LoVo (cell line): ENCODE measurements at regions not wholly inside any gene's neighbourhood (a gene's known extent, or its start where the extent isn't known, plus 50 kb on each side); places are given as distances from the start of the nearest gene placed in this dataset.
A peak's percentile ranks its signal among the peaks of the same experiment; 100 is the strongest.
"Not testable (repeated sequence)": the region's sequence is repeated elsewhere in the genome, so short reads cannot be mapped to it uniquely, and the experiment has no call there.

Source experiments
- DNase-seq: peaks from one replicate; pipeline ENCODE4 v3.0.0-alpha.2; 2016; ENCODE audit warnings: low spot score

- DNase-seq: no peak
Measured at GRCh38 chr16:55016515-55016914, 85.8 kb downstream of the IRX5 start.

DNA sequence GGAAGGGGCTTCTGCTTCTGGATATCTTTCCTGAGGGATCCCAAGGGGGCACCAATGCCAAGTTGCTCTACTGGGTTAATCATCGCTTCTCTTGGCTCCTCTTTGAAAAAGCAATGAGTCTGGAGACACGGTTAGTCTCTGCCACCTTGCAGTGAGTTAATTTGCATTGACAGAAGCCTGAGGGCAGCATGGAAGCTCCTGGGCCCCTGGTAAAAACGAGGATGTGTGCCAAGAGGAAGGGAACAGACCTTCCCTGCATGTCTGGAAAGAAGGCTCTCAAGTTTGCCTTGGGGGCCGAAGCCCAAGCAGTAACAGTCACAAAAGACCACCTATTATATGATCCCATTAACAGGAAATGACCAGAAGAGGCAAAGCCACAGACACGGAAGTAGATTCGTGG lies 86.7 kb downstream of the IRX5 start:
- DNase-seq: no peak

DNA sequence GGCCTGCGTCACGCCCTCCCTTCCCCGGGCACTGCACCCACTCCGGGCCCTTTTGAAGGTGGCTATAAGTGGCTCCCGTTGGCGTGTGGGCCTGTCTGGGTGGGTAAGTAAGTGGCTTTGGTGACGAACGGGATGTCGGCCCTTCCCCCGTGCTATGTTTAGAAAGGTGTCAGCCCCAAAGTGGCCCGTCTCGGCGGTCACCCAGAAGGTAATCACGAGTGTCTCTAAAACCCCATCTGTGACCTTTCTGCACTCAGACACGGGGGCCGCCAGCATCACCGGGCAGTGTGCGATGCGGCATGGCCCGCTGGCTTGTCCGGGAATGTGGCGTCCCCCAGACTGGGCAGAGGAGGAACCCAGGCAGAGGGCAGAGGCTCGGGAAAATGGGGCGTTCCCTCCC lies 88.2 kb downstream of the IRX5 start:
- DNase-seq: no peak

- DNase-seq: no peak
Measured at GRCh38 chr16:55019419-55020131, 88.9 kb downstream of the IRX5 start.

DNA sequence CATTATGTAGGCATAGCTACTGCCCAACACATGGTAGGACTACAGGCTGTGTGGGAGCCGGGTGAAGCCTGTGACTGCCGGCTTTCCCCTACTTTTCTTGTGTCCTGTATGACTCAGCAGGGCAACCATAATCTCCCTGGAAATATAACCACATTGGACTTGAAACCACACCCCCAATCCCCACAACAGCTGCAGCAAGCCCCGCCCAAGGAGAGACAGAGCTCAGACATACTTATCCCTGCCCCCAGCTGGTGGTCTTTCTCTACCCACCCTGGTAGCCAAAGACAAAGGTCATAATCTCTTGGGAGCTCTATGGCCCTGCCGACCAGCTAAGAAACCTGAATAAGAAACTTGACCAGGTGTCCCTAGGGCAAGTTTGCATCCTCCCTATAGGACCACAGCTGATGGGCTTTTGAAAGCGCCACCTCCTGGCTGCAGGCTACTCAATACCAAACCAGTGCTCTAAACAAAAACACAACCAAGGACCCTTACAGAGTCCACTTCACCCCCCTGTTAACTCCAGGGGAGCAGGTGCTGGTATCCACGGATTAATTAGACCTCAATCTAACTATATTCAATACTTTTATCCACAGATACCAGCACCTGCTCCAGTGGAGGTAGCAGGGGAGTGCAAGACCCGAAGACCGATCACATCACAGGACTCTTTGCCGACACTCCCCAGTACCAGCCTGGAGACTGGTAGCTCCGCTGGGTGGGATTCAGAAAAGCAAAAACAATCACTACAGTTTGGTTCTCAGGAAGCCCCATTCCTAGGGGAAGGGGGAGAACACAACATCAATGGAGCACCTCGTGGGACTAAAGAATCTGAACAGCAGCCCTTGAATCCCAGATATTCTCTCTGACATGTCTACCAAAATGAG lies 91.2 kb downstream of the IRX5 start:
- peak; percentile 65 for DNase-seq

- not testable (repeated sequence) for DNase-seq
Measured at GRCh38 chr16:55027260-55027659, 96.6 kb downstream of the IRX5 start.

- no peak for DNase-seq
Measured at GRCh38 chr16:55029509-55029908, 98.8 kb downstream of the IRX5 start.

DNA sequence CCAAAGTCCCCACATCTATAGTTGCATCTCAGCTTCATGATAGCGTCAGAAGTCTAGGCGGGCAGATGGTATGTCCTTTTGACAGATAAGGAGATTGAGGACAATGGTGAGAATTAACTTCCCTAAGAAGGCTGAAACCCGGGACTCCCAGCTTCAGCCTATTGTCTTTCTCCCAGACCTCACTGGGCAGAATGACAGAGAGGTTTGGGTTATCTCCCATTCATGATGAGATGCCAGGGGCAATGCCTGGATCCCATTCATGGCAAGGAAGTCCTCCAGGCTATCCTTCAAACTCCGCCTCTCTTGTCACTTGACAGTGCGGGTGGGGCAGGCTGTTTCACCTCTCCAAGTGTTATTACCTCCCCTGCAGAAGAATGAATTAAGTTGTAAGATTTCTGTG lies 100.3 kb downstream of the IRX5 start:
- DNase-seq: no peak

GRCh38 chr16:55031481-55031880 lies 100.8 kb downstream of the IRX5 start:
- no peak for DNase-seq

DNA sequence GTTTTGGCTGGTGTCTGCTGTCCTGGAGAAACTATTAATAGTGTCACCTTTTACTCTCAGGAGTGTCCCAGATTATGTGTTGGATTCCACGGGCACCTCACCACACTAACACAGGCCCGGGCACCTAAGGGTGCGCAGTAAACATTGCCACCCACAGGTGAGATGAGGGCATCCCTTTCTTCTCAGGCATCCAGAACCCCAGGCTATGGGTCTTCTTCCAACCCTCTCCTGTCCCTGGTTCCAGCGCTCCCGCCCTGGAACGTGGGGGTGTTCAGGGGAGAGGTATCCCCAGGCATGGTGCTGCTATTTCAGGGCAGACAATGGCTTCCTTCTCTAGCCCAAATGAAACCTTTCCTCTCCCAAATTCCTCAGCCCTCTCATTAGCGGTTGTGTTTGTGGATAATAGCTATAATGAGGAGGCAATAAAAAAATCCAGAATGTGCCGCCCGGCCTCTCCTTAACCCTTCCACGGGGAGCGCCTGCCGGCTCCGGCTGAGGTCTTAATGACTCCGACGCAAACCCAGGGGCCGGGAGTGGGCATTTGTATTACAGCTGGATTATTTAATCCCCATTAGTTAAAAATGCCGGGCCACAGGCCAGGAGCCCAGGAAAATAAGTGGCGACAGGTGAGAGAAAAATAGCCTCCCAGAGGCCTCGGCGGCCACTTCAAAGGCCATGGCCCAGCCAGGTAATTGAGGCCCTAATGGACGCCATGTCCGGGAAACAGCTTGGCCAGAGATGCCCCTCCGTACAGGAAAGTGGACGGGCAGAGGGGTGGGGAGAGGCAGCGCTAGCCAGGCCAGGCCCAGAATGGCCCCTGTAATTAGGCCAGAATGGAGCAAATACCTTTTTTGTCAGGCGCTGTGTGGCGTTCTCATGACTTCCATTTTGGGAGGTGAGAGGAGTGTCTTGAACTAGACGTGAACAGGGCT lies 102.8 kb downstream of the IRX5 start:
- no peak for DNase-seq

- DNase-seq: no peak
Measured at GRCh38 chr16:55035029-55035428, 104.4 kb downstream of the IRX5 start.

GRCh38 chr16:55035956-55036355 lies 105.3 kb downstream of the IRX5 start:
- no peak for DNase-seq

GRCh38 chr16:55036371-55036821 lies 105.7 kb downstream of the IRX5 start:
- DNase-seq: no peak

DNA sequence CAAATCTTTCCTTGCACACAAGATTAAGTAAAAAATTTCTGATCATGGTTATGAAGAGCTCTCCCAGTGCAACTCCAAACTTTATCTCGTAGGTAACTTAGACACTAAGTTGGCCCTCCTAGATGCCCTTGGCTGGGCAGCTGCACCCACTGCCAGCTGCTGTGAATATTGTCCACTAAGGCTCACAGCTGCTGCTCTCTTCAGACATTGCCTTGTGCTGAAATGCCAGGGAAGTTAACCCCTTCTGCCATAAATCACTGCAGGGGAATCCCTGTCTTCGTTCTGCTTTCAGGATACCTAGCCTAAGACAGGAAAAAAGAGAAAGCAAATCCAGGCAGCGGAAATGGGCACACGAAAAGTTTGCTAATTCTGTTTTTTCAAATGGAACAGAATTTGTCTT lies 106.4 kb downstream of the IRX5 start:
- no peak for DNase-seq

DNA sequence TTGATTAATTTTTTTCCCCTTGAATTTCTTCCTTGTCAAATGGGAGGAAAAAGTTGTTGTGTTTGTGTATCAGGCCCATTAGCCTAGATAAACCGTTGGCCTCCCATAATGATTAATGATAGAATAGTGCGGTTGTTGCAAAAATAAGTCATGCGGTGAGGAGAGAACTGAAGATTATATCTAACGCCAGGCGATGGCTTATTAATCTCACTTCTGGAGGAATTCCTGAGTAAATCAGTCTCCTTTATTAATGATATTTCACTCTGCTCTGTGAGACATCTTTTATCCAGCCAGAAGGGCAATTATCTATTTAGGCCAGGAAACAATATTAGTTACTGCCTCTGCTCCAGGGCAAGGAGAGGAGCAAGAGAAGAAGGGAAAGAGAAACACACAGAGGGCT lies 107.3 kb downstream of the IRX5 start:
- DNase-seq: no peak

DNA sequence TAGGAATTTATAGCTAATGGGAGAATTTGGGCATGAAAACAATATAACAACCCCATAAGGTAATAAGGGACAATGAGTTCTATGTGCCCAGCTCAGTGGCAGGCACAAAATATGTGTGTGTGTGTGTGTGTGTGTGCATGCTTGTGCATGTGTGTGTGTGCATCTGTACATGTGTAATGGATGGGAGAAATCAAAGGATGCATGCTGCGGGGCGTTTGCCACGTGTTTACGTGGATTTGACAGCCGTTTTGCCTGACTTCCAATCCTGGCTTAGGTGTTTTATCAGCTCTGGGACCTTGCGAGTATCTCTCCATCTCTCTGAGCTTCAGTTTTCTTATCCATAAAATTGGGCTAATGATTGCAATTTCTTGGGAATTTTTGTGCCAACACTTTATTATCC lies 108.4 kb downstream of the IRX5 start:
- DNase-seq: no peak

GRCh38 chr16:55039511-55039910 lies 108.8 kb downstream of the IRX5 start:
- no peak for DNase-seq

DNA sequence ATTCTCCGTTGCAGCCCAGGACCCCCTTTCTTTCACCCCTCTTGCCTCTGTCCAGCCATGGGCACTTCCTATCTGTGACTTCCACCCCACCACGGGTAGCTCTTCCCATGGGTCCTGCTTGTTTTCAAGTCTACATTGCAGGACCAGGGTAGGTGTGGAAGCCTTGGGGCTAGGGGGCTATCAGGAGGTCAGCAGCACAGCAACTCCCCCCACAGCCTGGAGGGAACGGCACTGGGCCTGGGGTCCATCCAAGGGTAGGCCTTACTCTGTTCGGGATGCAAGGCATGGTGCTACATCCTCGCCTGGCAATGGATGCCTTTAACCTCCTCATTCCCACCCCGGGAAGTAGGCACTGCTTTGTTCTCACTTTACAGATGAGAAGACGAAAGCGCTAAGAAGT lies 109.3 kb downstream of the IRX5 start:
- DNase-seq: no peak

DNA sequence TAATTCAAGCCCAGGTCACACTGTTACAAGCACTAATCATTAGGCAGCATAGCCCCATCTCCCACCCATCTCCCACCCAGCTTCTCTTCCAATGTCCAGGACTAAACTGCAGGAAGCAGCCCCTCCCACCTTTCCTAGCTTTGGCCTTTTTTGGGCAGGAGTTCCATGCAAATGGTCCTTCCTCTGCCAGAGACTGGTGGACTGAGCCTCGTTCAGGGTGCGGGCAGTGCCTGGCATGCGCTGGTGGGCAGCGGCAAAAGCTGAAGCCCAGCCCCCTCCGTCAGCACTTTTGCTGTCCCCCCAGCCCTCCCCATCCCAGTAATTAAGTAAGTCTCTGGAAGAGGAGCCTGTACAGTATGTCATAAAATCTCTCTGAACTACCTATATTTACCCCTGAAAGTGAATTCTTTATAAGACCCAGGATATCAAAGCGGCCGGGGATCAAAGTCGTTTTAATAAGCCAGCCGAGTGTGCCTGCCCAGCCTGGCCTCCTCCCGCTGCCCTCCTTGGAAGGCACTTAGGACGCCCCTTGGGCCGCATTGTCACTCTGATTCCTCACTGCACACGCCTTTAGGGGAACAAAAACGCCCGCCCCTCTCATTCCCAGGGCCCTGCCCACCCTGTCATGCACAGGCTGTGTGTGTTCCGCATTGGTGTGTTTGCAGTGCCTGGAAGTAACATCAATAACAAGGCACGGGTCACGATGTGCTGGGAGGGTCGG lies 109.9 kb downstream of the IRX5 start:
- DNase-seq: no peak

DNA sequence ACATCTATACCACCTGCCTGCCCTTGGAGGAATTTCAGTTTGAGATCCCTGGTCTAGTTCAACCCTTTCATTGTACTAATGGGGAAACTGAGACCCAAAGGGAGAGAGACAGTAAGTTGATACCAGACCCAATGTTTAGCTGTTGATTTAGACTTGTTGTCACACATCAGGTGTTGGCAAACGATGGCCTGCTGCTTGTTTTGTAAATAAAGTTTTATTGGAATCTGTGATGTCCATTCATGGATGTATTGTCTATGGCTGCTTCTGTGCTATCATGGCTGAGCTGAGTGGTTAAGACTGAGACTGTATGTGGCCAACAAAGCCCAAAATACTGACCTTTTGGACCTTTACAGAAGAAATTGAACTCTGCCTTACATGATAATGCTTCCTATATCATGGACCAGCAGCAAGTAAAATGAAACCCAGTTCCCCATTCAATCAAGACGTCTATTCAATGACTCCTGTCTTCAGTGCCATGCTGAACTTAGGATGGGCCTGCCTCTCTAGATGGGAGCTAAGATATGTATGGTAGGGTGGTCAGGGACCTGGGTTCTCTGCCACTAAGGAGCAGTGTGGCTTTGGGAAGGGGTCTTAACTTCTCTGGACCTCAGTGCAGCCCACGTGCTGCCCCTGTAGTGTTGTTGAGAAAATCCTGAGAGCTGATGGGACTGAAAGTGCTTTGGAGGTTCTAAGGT lies 111.0 kb downstream of the IRX5 start:
- DNase-seq: no peak
